NCI-H1930 (cell line): ENCODE measurements at regions not wholly inside any gene's neighbourhood (a gene's known extent, or its start where the extent isn't known, plus 50 kb on each side); places are given as distances from the start of the nearest gene placed in this dataset.
A peak's percentile ranks its signal among the peaks of the same experiment; 100 is the strongest.

ENCODE experiments used
- DNase-seq, 2 experiments: peaks; one replicate each; lab custom pipeline; 2025; lab: John Stamatoyannopoulos, UW

- peak; percentile 77 to 92 for DNase-seq
Observed at GRCh38 chr13:99436686-99437416, 64.4 kb upstream of the TM9SF2 start.

- no peak for DNase-seq
Observed at GRCh38 chr13:99439048-99439447, 62.2 kb upstream of the TM9SF2 start.

GRCh38 chr13:99439850-99440604 is 61.2 kb upstream of the TM9SF2 start:
- no peak for DNase-seq

- peak; percentile 8 to 51 for DNase-seq
Observed at GRCh38 chr13:99442273-99442895, 58.9 kb upstream of the TM9SF2 start.

- DNase-seq, result no peak
Observed at GRCh38 chr13:99446242-99446641, 55.0 kb upstream of the TM9SF2 start.

- no peak for DNase-seq
Observed at GRCh38 chr13:99448546-99448945, 52.7 kb upstream of the TM9SF2 start.

GRCh38 chr13:99450416-99450815 is 50.9 kb upstream of the TM9SF2 start:
- DNase-seq, result no peak
